ENCODE measurements at regions not wholly inside any gene's neighbourhood (a gene's known extent, or its start where the extent isn't known, plus 50 kb on each side); places are given as distances from the start of the nearest gene placed in this dataset.

GRCh38 chr12:97275728-97276590, 186.6 kb upstream of the RMST start:
- H3K4me3 ChIP-seq (ENCODE audit: low read depth, low read length) = no peak overlapping the region
- no peak for TF ChIP-seq CTCF (IDR thresholded peaks at IDR 0.05; ENCODE audit: low read depth, low read length, missing control alignments)
- no peak for DNase-seq (ENCODE audit: low read depth)

GRCh38 chr12:97276661-97277429, 185.8 kb upstream of the RMST start:
- H3K4me3 ChIP-seq (ENCODE audit: low read depth, low read length) = no peak overlapping the region
- TF ChIP-seq CTCF (IDR thresholded peaks at IDR 0.05; ENCODE audit: low read depth, low read length, missing control alignments) = no peak
- DNase-seq (ENCODE audit: low read depth) = no peak

- DNase-seq (ENCODE audit: low read depth) = no peak
- H3K4me3 ChIP-seq (ENCODE audit: low read depth, low read length) = no peak overlapping the region
- TF ChIP-seq CTCF (IDR thresholded peaks at IDR 0.05; ENCODE audit: low read depth, low read length, missing control alignments) = peak; percentile 50
Observed at GRCh38 chr12:97283297-97283696, 179.3 kb upstream of the RMST start.

- no peak for DNase-seq (ENCODE audit: low read depth)
- TF ChIP-seq CTCF (IDR thresholded peaks at IDR 0.05; ENCODE audit: low read depth, low read length, missing control alignments) = no peak
- no peak overlapping the region for H3K4me3 ChIP-seq (ENCODE audit: low read depth, low read length)
Observed at GRCh38 chr12:97288531-97288930, 174.1 kb upstream of the RMST start.

- no peak overlapping the region for H3K4me3 ChIP-seq (ENCODE audit: low read depth, low read length)
- TF ChIP-seq CTCF (IDR thresholded peaks at IDR 0.05; ENCODE audit: low read depth, low read length, missing control alignments) = no peak
- no peak for DNase-seq (ENCODE audit: low read depth)
Observed at GRCh38 chr12:97292588-97292987, 170.0 kb upstream of the RMST start.

- no peak for TF ChIP-seq CTCF (IDR thresholded peaks at IDR 0.05; ENCODE audit: low read depth, low read length, missing control alignments)
- no peak for DNase-seq (ENCODE audit: low read depth)
- no peak overlapping the region for H3K4me3 ChIP-seq (ENCODE audit: low read depth, low read length)
Observed at GRCh38 chr12:97293541-97293940, 169.1 kb upstream of the RMST start.
